Posterior vena cava (tissue), 2 donors: ENCODE measurements at regions not wholly inside any gene's neighbourhood (a gene's known extent, or its start where the extent isn't known, plus 50 kb on each side); places are given as distances from the start of the nearest gene placed in this dataset.

Source experiments
- DNase-seq: peaks from one replicate; pipeline ENCODE4 v3.0.0-alpha.2; 2020; ENCODE audit warnings: low spot score
- intact Hi-C, 2 donors: fragments of 100-400 bp; cut with DNase I; formaldehyde crosslinking; loops; one replicate each; pipeline versions ENCODE4 v1.14.1 to v1.14.2; 2022 to 2023
- donor health status: DM: yes; HTN: yes; CAD: no.
- donor health status: DM: yes; HTN: yes; CAD: no.

DNA sequence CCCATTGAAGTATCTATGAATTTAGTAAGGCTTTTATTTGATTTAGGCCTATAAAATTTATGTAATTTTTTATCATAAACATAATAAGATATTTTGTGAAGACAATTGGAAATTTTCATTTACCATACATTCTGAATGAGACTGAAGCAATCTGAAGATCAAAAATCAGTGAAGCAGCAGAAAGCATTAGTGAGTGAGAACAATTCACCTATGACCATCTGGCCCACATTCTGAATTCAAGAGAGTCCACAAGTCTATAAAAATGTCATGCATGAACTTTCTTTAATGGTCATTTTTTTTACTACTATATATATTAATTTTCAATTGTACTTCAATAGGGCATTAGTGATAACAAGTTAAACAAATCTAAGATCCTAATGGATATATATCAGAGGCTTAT lies 1026.6 kb upstream of the MAP3K7 start:
- no peak for DNase-seq
- intact Hi-C loops, result no loop called here

GRCh38 chr6:91611190-91611589 lies 1024.3 kb upstream of the MAP3K7 start:
- no peak for DNase-seq
- intact Hi-C loops, result no loop called here

DNA sequence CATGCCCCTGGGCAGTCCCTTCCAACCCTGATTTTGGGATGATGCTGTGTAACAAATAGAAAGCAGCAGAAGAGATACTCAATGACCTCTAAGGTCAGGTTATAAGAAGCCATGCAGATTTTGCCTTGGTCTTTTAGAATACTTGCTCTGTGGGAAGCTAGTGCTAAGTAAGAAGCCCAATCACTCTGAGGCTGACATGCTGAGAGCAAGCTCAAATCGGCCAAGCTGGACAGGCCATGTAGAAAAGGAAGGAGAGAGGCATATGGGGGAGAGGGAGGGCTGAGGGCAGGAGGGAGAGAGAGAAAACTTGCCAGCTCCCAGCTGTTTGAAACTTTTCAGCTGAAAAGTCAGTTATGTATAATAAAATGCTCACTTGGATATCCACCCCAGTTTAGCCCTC lies 1021.6 kb upstream of the MAP3K7 start:
- intact Hi-C loops, result no loop called here
- no peak for DNase-seq

GRCh38 chr6:91606148-91606901 lies 1019.5 kb upstream of the MAP3K7 start:
- no peak for DNase-seq
- intact Hi-C loops, result no loop called here

- DNase-seq, result no peak
- intact Hi-C loops, result no loop called here
Measured at GRCh38 chr6:91600561-91600960, 1013.7 kb upstream of the MAP3K7 start.

- no peak for DNase-seq
- intact Hi-C loops, result no loop called here
Measured at GRCh38 chr6:91590191-91590590, 1003.3 kb upstream of the MAP3K7 start.

GRCh38 chr6:91580635-91581034 lies 993.8 kb upstream of the MAP3K7 start:
- no peak for DNase-seq
- intact Hi-C loops, result no loop called here

DNA sequence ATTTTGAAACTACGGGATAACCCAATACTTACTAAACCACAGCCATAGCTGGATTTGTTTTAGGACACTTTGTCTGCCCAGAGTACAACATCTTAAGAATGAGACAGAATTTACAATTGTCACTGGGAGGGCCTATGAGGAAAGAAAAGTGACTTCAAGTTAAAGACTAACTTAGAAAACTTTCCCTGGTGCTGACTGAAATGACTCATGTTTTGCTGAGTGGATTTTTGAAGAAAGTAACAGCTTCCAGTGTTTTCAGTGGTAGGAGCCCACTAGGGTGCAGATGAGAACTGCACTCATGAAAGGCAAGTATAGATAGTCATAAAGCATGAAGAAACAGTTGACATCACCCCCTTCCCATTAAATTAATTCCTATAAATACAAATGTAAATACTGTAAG lies 988.2 kb upstream of the MAP3K7 start:
- DNase-seq, result no peak
- intact Hi-C loops, result no loop called here

GRCh38 chr6:91573826-91574416 lies 987.0 kb upstream of the MAP3K7 start:
- intact Hi-C loops, result no loop called here
- no peak for DNase-seq

DNA sequence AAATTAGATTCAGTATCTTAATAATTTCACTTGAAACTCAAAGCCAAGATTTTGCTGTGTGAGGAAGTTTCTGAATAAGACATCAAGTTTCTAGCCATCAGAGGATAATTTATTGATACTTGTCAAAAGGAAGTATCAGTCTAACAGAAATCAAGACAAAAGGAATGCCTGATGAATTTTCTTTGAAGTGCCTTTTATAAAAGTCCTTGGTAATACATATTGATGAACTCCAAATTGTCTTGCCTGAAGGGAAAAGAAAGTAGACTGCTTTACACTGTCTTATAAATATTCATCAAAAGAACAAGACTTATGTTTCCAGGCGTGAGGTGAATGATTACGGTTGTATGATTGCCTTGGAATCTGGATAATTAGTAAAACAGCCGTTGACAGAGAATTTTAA lies 986.0 kb upstream of the MAP3K7 start:
- intact Hi-C loops, result no loop called here
- no peak for DNase-seq

- intact Hi-C loops, result no loop called here
- DNase-seq, result no peak
Measured at GRCh38 chr6:91569071-91569470, 982.2 kb upstream of the MAP3K7 start.

DNA sequence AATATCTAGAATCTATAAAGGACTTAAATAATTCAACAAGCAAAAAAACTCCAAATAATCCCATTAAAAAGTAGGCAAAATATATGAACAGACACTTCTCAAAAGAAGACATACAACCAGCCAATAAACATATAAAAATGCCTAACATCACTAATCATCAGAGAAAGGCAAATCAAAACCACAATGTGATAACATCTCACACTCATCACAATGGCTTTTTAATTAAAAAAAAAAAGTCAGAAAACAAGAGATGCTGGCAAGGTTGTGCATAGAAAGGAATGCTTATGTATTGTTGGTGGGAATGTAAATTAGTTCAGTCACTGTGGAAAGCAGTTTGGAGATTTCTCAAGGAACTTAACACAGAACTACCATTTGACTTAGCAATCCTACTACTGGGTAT lies 979.6 kb upstream of the MAP3K7 start:
- no peak for DNase-seq

DNA sequence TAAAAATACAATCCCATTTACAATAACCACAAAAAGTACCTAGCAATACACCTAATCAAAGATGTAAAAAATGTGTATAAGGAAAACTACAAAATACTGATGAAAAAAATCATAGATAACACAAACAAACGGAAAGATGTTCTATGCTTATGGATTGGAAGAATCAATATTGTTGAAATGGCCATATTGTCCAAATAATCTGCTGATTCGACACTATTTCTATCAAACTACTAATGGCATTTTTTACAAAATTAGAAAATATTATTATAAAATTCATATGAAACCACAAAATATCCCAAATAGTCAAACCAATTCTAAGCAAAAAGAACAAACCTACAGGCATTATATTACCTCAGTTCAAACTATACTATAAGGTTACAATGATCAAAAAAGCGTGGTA lies 978.3 kb upstream of the MAP3K7 start:
- DNase-seq, result no peak
- intact Hi-C loops, result no loop called here

More for the DNA sequence above, 979.6 kb upstream of the MAP3K7 start:
- intact Hi-C loops, result no loop called here

- intact Hi-C loops, result no loop called here
- DNase-seq, result no peak
Measured at GRCh38 chr6:91562955-91563354, 976.1 kb upstream of the MAP3K7 start.

GRCh38 chr6:91560409-91560808 lies 973.5 kb upstream of the MAP3K7 start:
- no peak for DNase-seq
- intact Hi-C loops, result loop anchor here in 1 of 2 donors (1.0 kb wide), 1 partner anchor 17 kb away; no protein-coding TSS in a partner anchor

DNA sequence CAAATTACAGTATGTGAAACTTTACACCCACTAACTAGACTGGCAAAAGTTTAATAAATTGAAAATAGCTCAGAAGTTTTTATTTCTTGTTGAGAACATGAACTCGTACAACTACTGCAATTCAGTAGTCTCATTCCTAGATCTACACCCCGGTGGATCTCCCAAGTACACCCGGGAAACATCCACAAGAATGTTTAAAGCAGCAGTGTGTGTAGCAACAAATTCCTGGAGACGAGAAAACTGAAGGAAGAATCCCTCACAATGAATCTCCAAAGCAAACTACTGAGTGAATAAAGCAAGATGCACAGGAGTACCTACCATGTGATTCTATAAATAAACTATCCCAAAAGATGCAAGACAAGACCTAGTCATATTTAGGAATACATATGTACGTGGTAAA lies 954.0 kb upstream of the MAP3K7 start:
- intact Hi-C loops, result no loop called here
- DNase-seq, result no peak

DNA sequence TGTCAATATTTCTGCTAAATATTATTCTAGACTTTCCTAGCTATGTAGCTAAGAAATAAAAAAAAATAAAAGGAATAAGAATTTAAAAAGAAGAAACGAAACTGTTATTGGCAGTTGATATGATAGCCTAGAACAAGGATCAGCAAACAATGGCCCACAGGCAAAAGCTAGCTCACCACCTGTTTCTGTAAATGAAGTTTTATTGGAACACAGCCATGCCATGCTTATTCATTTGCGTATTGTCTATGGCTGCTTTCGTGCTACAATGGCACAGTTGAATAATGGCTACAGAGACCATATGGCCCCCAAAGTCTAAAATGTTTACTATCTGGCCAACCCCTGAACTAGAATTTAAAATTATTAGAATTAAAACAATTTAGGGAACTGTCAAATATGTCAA lies 952.6 kb upstream of the MAP3K7 start:
- intact Hi-C loops, result no loop called here
- DNase-seq, result no peak

- no peak for DNase-seq
- intact Hi-C loops, result no loop called here
Measured at GRCh38 chr6:91538622-91539021, 951.8 kb upstream of the MAP3K7 start.

GRCh38 chr6:91534614-91535013 lies 947.7 kb upstream of the MAP3K7 start:
- intact Hi-C loops, result no loop called here
- DNase-seq, result no peak

GRCh38 chr6:91523511-91523910 lies 936.6 kb upstream of the MAP3K7 start:
- intact Hi-C loops, result no loop called here
- no peak for DNase-seq

- no peak for DNase-seq
- intact Hi-C loops, result no loop called here
Measured at GRCh38 chr6:91521999-91522398, 935.1 kb upstream of the MAP3K7 start.
